Mucosa of descending colon (tissue), 3 donors: ENCODE measurements at regions not wholly inside any gene's neighbourhood (a gene's known extent, or its start where the extent isn't known, plus 50 kb on each side); places are given as distances from the start of the nearest gene placed in this dataset.
"Not testable (repeated sequence)": the region's sequence is repeated elsewhere in the genome, so short reads cannot be mapped to it uniquely, and the experiment has no call there.

Experiments
- ATAC-seq: fragments of 200-7000 bp; cut with Tn5 transposase; one replicate; pipeline ENCODE4 v1.9.1; 2020; ENCODE audit warnings: mild to moderate bottlenecking, moderate library complexity
- DNase-seq, 3 donors: peaks; one replicate each; pipeline ENCODE4 v3.0.0-alpha.2; 2020
- H3K36me3 ChIP-seq: fragments of 200-600 bp; one replicate; pipeline ENCODE4 v1.8.0; 2021; ENCODE audit warnings: low read depth, mild to moderate bottlenecking
- H3K4me1 ChIP-seq: fragments of 200-600 bp; one replicate; pipeline ENCODE4 v1.8.0; 2021; ENCODE audit warnings: low read depth, mild to moderate bottlenecking
- H3K4me3 ChIP-seq: fragments of 200-600 bp; one replicate; pipeline ENCODE4 v1.8.0; 2021; ENCODE audit warnings: mild to moderate bottlenecking
- H3K9me3 ChIP-seq: fragments of 200-600 bp; one replicate; pipeline ENCODE4 v1.8.0; 2021; ENCODE audit warnings: mild to moderate bottlenecking
- intact Hi-C, 2 donors: fragments of 100-400 bp; cut with DNase I in 1 of 2; cut with micrococcal nuclease in 1 of 2; formaldehyde crosslinking; loops; one replicate each; pipeline versions ENCODE4 v1.11.0 to v1.11.1; 2022; cut with DNase I, micrococcal nuclease
- TF ChIP-seq, protein P1 (sequence below): fragments of 200-600 bp; IDR thresholded peaks from one replicate; pipeline ENCODE4 v1.8.0; 2022; ENCODE audit warnings: antibody characterized with exemption, mild to moderate bottlenecking
- donor health status: DM: no; HTN: no; CAD: no; lungs with moderate emphysema.
- donor health status: DM: no; HTN: no; CAD: no.
- donor health status: DM: no; HTN: yes; CAD: no.

DNA sequence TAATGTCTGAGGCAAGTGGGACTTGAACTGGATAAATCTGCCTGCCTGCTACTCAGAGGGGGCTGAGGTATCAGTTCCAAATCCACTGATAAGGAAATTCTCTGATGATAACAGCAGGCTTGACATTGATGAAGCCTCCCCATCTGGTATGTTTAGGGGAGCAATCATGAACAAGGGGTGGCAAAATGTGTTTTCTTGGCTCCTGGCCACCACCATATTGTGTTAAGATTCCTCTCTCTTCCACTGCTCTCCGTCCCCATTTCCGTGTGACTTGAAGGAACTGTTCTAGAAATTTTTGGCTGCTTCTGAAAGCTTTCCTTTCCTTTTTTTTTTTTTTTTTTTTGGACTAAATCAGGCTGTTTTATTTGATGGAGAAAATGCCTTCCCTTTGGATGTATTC lies 335.3 kb upstream of the NRSN1 start:
- TF ChIP-seq, protein P1, sequence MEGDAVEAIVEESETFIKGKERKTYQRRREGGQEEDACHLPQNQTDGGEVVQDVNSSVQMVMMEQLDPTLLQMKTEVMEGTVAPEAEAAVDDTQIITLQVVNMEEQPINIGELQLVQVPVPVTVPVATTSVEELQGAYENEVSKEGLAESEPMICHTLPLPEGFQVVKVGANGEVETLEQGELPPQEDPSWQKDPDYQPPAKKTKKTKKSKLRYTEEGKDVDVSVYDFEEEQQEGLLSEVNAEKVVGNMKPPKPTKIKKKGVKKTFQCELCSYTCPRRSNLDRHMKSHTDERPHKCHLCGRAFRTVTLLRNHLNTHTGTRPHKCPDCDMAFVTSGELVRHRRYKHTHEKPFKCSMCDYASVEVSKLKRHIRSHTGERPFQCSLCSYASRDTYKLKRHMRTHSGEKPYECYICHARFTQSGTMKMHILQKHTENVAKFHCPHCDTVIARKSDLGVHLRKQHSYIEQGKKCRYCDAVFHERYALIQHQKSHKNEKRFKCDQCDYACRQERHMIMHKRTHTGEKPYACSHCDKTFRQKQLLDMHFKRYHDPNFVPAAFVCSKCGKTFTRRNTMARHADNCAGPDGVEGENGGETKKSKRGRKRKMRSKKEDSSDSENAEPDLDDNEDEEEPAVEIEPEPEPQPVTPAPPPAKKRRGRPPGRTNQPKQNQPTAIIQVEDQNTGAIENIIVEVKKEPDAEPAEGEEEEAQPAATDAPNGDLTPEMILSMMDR: no peak
- Histone ChIP-seq H3K9me3 (no peaks in the 10 kb centered on the region), H3K4me3 (no peak overlapping the region), H3K4me1 (no peaks in the 10 kb centered on the region), H3K36me3 (no peaks in the 10 kb centered on the region)
- ATAC-seq: no peak
- intact Hi-C loops: no loop called here
- no peak for DNase-seq

DNA sequence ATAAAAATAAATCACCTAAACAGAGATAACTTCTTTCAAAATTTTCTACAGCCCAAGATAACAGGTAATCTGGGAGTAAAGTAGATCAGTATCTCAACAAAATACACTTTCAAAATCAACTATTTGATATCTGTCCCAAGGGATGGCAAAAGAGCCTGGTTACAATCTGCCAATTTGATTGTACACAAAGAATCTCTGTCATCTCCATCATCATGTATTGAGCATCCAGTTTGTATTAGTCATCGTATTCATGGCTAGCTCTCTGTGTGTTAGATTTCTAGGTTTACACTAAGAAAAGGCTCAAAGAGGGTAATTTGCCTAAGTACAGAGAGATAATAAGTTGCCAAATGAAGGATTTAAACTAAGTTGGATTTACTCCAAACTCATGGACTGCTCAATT lies 329.0 kb upstream of the NRSN1 start:
- DNase-seq (no peak), ATAC-seq (no peak)
- TF ChIP-seq, protein P1: no peak
- intact Hi-C loops: no loop called here
- no peaks in the 10 kb centered on the region for H3K9me3 ChIP-seq
- no peaks in the 10 kb centered on the region for H3K4me1 ChIP-seq
- H3K4me3 ChIP-seq: no peak overlapping the region
- H3K36me3 ChIP-seq: no peaks in the 10 kb centered on the region

DNA sequence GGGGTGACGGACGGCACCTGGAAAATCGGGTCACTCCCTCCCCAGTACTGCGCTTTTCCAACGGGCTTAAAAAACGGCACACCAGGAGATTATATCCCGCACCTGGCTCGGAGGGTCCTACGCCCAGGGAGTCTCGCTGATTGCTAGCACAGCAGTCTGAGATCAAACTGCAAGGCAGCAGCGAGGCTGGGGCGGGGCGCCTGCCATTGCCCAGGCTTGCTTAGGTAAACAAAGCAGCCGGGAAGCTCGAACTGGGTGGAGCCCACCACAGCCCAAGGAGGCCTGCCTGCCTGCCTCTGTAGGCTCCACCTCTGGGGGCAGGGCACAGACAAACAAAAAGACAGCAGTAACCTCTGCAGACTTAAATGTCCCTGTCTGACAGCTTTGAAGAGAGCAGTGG lies 321.7 kb upstream of the NRSN1 start:
- ATAC-seq, DNase-seq, H3K4me3 ChIP-seq, H3K9me3 ChIP-seq, intact Hi-C loops, H3K36me3 ChIP-seq, H3K4me1 ChIP-seq: not testable (repeated sequence)

DNA sequence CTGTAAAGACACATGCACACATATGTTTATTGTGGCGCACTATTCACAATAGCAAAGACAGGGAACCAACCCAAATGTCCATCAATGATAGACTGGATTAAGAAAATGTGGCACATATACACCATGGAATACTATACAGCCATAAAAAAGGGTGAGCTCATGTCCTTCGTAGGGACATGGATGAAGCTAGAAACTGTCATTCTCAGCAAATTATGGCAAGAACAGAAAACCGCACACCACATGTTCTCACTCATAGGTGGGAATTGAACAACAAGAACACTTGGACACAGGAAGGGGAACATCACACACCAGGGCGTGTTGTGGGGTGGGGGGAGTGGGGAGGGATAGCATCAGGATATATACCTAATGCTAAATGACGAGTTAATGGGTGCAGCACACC lies 304.9 kb upstream of the NRSN1 start:
- H3K4me3 ChIP-seq, H3K9me3 ChIP-seq, H3K36me3 ChIP-seq, ATAC-seq, DNase-seq, H3K4me1 ChIP-seq, intact Hi-C loops: not testable (repeated sequence)

DNA sequence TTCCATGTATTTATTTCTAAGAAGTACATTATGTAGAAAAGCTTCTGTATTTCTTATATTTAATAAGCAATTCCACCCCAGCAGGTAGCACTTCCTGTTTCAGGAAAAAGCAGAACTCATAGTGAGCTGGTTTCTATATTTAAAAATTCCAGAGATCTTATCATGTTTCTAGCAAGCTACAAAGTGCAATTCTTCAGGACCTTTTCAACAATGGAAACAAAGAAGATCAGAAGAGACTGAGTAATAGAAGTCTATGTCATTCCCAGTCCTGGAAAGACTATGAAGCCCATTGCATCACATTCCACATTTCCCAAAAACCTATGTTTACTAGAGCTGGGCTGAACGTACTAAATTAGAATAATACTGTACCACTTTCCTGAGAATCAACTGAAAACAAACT lies 302.6 kb upstream of the NRSN1 start:
- H3K9me3 ChIP-seq: no peaks in the 10 kb centered on the region
- H3K4me1 ChIP-seq: no peaks in the 10 kb centered on the region
- intact Hi-C loops: no loop called here
- TF ChIP-seq, protein P1: no peak
- no peak overlapping the region for H3K4me3 ChIP-seq
- H3K36me3 ChIP-seq: no peaks in the 10 kb centered on the region
- no peak for ATAC-seq
- DNase-seq: no peak

DNA sequence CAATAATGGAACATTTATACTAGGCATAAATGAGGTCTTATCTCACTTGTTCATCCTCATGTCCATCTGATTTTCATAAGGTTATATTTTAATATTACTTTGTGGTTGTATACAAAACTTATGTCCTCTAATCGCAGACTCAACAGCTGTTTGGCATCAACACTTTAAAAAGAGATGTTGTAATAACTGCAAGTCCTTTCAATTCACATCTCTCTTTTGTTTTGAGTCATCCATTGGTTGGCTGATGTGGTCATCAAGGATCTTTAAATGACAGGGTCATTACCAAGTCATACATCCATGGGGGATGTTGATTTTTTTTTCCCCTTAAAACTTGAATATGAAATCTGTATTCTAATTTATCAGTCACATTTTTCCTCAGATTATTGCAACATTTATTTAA lies 299.4 kb upstream of the NRSN1 start:
- DNase-seq: no peak
- H3K4me3 ChIP-seq: no peak overlapping the region
- H3K36me3 ChIP-seq: no peaks in the 10 kb centered on the region
- no peak for ATAC-seq
- H3K9me3 ChIP-seq: no peaks in the 10 kb centered on the region
- intact Hi-C loops: no loop called here
- no peaks in the 10 kb centered on the region for H3K4me1 ChIP-seq
- TF ChIP-seq, protein P1: no peak

DNA sequence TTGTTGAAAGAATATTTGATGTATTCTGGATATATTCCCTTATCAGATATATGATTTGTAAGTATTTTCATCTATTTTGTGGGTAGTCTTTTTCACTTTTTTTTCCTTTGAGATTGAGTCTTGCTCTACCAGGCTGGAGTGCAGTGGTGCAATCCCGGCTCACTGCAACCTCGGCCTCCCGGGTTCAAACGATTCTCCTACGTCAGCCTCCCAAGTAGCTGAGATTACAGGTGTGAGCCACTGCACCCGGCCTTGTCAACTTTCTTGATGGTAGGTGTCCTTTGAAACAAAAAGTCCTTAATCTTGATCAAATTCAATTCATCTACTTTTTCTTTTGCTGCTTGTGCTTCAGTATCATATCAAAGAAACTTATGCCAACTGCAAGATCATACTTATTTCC lies 297.2 kb upstream of the NRSN1 start:
- intact Hi-C loops: no loop called here
- Histone ChIP-seq H3K4me3 (no peak overlapping the region), H3K9me3 (no peaks in the 10 kb centered on the region), H3K36me3 (no peaks in the 10 kb centered on the region), H3K4me1 (no peaks in the 10 kb centered on the region)
- DNase-seq (no peak), ATAC-seq (no peak)
- TF ChIP-seq, protein P1: no peak
